GM19467 (cell line): ENCODE measurements at regions not wholly inside any gene's neighbourhood (a gene's known extent, or its start where the extent isn't known, plus 50 kb on each side); places are given as distances from the start of the nearest gene placed in this dataset.

ENCODE experiments used
- ATAC-seq: cut with Tn5 transposase; IDR thresholded peaks from one replicate; pipeline ENCODE4 v1.9.1; 2021; ENCODE audit warnings: mild to moderate bottlenecking, moderate library complexity; ENCODE audit not compliant: unreplicated experiment

DNA sequence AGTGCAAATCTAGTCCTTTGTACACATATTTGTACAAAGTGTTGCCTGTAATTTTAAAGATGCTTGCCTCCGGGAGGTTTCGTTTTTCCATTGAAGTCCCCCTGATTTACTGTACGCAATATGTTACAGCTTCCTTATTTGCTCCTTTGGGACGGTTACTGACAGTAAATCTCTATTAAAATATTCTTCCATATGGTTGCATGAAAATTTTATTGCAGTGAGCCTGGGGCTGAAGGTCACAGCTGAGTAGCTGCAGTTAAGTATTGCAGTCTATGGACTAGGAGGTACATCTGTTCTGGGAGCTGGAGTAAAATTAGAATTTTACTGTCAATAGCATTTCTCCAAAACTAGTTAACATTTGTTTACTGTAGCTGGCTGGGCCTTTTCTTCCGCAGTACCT lies 119.2 kb downstream of the ETAA1 start:
- no peak for ATAC-seq

- no peak for ATAC-seq
Observed at GRCh38 chr2:67516899-67517530, 119.9 kb downstream of the ETAA1 start.

- no peak for ATAC-seq
Observed at GRCh38 chr2:67522148-67522547, 125.0 kb downstream of the ETAA1 start.

GRCh38 chr2:67524213-67524612 lies 127.1 kb downstream of the ETAA1 start:
- no peak for ATAC-seq

DNA sequence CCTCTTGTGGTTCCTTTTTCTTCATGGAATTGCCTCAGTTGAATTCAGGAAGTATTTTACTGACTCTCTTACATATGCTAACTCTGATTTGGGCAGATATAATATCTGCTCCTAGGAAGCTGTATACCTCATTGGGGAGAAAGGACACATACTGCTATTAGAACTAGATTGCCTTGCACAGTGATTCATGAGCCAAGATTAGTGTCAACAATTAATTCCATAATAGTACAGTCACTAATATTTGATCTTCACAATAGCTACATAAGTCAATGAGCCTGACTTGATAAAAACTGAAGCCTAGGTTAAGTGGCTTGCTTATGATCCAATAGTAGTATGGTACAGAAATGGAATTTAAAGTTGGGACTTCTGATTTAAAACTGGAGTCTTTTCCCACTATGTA lies 127.6 kb downstream of the ETAA1 start:
- no peak for ATAC-seq

GRCh38 chr2:67526283-67526682 lies 129.2 kb downstream of the ETAA1 start:
- no peak for ATAC-seq

GRCh38 chr2:67528320-67528719 lies 131.2 kb downstream of the ETAA1 start:
- no peak for ATAC-seq

GRCh38 chr2:67532387-67532786 lies 135.3 kb downstream of the ETAA1 start:
- no peak for ATAC-seq

DNA sequence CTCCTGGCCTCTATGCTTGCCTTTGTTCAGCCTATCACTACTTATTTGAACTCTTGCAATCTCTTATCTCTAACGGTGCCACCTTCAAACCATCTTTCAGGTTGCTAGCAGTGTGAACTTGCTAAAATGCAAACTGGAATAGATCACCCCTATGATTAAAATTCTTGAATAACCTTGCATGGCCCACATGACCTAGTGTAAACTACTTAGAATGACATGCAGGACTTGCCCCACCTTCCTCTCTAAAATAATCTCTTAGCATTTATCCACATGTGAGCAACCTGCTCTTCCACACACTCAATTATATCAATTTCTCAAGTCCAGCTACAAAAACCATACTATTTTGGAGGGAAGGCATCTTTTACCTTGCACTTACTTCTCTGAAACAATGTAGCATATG lies 137.6 kb downstream of the ETAA1 start:
- no peak for ATAC-seq

GRCh38 chr2:67540962-67541361 lies 143.8 kb downstream of the ETAA1 start:
- no peak for ATAC-seq

DNA sequence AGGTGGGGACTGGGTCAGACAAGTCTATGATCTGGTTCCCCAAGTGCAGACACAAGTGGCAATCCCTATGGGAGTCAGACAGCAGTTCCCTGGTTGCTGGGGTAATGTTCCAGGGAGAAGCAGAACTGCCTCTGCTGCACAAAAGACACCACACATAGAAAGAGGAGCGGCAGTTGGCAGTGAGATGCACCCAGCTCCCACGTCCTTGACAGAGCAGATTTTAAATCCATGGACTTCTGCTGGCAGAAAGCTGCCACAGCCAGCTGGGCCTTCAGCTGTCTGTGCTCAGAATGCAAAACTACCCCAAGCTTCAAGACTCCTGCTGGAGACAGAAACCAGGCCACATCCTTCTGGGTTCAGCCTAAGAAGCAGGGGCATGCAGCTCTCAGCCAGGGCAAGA lies 147.2 kb downstream of the ETAA1 start:
- ATAC-seq = no peak

GRCh38 chr2:67548317-67549201 lies 151.4 kb downstream of the ETAA1 start:
- ATAC-seq = no peak

DNA sequence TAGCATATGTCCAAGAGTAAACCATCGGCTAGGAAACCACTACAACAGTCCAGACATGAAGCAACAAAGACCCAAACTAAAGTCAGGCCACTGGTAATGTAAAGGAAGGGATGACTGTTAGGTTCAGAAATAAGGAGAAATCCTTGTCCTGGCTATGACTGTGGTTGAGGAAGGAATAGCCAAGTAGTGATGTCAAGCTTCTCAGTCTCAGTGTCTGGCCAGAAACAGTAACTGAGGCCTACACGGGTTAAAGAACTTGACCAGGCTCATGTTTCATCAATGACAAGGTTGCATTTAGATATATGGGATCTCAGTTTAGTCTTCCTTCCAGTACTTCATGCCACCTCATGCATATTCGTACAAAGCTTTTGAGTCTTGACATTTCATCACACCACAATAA lies 162.0 kb downstream of the ETAA1 start:
- ATAC-seq = no peak

DNA sequence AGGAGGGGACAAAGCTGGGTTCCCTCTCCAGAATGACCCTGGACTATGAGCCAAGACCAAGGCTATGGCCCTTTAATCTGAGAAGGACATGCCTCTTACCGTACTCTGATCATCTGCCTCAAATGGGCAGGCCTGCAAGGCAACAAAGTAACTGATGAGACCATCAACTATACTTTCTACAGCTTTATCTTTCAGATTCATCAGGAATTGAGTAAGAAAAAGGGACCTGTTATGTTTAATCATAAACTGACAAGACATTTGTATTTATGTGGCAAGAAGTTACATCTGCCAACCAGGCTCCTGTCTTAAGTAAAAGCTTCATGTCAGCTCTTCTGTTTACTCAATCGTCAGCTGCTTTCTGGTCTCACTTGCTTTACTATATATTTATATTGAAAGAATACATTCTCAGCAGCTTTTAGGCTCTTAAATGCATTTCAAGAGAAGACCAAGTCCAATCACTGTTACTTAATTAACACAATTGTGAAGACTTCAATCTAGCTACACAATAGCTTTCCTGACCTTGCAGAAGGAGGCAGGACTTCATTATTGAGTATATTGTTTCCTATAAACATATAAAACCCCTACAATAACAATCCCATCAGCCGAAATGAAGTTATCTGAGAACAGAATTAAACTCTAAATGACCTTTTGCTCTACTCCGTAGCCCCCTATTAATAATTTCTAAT lies 163.8 kb downstream of the ETAA1 start:
- no peak for ATAC-seq

DNA sequence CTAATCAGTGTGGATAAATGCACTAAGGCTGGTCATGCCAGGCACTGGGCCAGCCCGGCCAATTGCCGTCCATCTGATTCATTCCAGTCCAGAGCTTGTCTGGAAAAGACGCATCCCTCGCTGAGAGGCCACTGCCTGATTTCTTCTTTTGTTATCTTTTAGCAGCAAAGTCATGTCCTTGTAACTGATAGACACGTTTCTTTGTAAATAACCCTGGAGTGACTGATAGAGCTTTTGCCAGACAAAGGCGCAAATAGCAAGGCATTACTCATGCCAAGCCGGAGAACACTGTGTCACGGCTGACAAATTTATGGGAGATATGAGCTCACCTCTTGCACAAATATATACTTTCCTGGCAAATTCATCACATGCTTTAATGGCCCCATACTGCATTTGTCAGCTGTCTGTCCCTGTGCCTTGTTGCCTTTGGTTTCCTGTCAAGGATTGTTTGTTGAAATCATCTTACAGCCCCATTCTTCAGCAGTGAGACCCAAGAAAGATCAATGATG lies 164.4 kb downstream of the ETAA1 start:
- ATAC-seq = no peak

GRCh38 chr2:67564076-67564475 lies 166.9 kb downstream of the ETAA1 start:
- ATAC-seq = no peak

DNA sequence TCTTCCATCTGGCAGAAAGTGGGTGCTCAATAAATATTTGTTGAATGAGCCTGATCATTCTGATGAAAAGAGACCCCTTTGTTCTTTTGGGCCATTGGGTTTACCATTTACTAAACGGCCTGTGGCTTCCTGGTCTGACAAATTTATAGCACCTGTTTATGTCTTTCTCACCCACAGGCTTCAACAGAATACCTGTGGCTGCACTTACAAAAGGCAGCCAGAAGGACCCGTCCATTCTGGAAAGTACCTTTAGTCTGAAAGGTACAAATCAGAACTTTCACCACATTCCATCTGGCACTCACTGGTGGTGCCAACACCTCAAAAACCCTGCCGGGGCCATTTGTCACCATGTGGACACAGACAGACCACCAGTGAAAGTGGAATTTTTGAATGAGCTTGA lies 167.5 kb downstream of the ETAA1 start:
- ATAC-seq = no peak

DNA sequence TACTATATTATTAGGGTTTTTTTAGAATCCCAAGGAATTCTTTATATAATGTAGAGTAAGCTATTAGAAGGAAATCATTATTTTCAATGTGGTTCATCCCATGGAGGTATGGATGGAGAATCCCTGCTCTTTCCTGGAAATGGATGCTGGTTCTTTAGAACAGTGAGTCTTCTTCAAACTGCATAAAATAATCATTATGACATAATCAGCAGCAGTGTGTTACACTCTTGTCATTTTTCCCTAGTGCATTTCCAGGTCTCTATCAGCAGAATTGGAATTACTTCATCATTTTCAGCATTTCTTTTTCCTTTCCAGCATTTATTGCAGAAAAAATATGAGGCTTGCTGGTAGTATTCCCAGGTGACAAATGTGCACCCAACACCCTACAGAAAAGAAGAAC lies 168.1 kb downstream of the ETAA1 start:
- ATAC-seq = no peak

GRCh38 chr2:67565761-67566160 lies 168.6 kb downstream of the ETAA1 start:
- ATAC-seq = no peak

DNA sequence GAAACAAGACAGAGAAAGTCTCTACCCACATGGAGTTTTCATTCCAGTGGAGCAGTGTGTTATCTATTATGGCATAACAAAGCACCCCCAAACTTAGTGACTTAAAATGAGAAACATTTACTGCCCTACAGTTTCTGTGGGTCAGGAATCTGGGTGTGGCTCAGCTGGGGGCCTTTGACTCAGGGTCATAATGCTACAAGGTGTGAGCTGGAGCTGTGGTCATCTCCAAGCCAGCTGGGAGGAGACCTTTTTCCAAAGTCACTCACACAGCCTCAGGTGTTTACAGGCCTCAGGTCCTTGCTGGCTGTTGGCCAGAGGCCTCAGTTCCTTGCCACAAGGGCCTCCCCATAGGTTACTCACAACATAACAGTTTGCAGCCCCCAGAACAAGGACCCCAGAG lies 169.2 kb downstream of the ETAA1 start:
- no peak for ATAC-seq

- no peak for ATAC-seq
Observed at GRCh38 chr2:67566958-67567635, 170.0 kb downstream of the ETAA1 start.
